Kidney glomerular epithelial cell (primary cell): ENCODE measurements at regions not wholly inside any gene's neighbourhood (a gene's known extent, or its start where the extent isn't known, plus 50 kb on each side); places are given as distances from the start of the nearest gene placed in this dataset.

Experiments used
- DNase-seq: peaks from one replicate; lab custom pipeline; 2025; lab: John Stamatoyannopoulos, UW

- no peak for DNase-seq
These were observed 104.8 kb upstream of the SIRPA start for GRCh38 chr20:1790386-1790785.

- DNase-seq: no peak
These were observed 107.2 kb upstream of the SIRPA start for GRCh38 chr20:1788044-1788443.

GRCh38 chr20:1786486-1786885, 108.7 kb upstream of the SIRPA start:
- no peak for DNase-seq

DNA sequence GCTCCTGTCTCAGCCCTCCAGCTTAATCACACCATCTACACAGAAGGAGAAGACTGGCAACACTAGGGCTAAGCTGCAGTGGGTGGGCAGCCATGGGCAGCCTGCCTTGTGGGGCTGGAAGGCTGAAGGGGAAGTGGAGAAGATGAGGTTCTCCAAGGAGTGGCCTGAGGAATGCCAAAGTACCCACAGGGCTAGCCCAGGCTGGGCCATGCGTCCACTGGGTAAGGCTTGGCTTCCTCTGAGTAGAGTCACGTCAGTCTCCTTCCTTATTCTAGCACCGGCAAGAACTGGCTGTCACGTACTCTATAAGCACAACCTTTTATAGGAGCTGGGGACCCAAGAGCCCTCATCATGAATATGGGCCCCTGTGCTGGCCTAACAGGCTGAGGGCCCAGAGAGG, 110.6 kb upstream of the SIRPA start:
- no peak for DNase-seq

GRCh38 chr20:1783245-1783644, 112.0 kb upstream of the SIRPA start:
- no peak for DNase-seq

DNA sequence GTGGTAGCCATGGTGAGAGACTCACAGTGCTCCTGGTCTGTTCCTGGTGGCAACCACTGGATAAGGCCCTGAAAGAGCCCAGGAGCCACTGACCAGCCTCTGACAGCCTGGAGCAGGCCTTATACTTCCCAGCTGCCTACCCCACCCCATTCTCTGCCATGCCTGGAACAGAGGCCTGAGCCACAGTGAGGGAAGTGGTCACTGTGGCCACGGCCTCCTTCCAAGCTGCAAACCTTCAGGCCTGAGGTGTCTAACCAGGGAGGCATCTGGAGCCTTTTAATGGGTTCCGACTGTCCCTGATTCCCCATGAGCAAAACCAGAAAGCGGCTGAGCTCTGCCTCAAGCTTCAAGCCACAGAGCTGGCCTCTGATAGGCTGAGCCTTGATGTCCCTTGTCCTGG, 113.0 kb upstream of the SIRPA start:
- DNase-seq: no peak

- no peak for DNase-seq
These were observed 115.6 kb upstream of the SIRPA start for GRCh38 chr20:1779567-1779966.

DNA sequence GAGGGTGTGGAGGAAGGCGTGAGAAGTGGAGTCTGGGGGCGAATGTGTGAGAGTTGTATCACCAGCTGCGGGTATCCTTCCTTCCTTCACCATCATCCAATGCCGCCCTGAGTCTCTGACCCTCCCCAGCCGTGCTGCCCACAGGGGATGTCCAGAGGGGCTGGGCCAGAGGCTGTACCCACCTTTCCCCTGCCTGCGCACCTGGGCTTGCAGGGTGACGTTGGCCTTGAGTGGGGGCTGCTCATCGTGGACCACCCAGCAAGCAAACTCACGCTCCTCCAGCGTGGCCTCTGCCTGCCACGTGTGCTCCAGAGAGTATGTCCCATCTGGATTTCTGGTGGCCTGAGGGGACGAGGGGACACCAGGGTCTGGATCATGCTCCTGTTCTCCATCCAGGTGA, 116.9 kb upstream of the SIRPA start:
- no peak for DNase-seq

- DNase-seq: no peak
These were observed 117.8 kb upstream of the SIRPA start for GRCh38 chr20:1777476-1777820.

- DNase-seq: peak; percentile 83
These were observed 118.3 kb upstream of the SIRPA start for GRCh38 chr20:1776681-1777475.

DNA sequence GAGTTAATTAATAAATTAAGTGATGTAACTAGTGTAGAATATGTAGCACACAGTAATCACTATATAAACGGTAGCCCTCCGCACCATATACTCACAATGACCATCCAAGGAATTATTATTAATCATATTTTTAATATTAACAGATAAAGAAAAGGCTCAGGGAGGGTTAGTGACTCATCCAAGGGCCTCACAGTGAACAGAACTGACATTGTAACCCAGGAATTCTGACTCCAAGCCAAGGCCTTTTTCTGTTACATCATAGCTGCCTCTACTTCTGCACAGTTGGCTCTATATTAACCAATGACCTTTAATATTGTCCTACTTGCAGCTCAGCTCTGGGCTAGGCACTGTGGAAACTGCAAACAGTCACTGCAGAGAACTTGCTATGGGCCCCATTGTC, 117.5 kb upstream of the SIRPG start:
- DNase-seq: peak; percentile 41

- no peak for DNase-seq
These were observed 116.9 kb upstream of the SIRPG start for GRCh38 chr20:1774479-1774878.

DNA sequence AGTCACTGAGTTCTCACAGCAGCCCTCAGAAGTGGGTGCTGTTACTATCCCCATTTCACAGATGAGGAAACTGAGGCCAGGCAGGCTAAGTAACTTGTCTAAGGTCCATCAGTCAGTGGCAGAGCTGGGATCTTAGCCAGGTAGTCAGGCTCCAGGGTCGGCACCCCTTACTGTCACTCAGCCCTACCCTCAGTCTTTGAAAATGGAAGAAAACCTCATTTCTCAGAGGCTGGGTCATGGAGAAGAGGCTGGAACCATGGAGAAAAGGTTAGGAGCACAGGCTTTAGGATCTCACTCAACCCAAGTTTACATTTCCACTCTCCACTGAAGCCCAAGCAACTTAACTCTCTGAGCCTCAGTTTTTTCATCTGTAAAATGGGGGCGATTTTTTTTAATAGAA, 116.2 kb upstream of the SIRPG start:
- DNase-seq: no peak

DNA sequence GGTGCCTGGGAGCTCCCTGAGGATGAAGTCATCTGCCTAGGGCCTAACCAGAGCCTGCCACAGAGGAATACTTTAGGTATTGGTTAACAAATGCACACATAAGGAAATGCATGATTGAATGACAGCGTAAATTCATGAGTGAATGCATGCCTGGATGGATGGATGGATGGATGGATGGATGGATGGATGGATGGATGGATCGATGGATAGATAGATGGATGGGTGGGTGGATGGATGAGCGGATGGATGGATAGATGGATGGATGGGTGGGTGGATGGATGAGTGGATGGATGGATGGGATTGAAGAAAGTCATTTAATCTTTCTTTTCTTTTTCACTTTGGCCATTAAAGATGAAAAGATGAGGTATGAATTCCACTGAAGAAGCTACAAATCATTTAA, 111.9 kb upstream of the SIRPG start:
- no peak for DNase-seq

DNA sequence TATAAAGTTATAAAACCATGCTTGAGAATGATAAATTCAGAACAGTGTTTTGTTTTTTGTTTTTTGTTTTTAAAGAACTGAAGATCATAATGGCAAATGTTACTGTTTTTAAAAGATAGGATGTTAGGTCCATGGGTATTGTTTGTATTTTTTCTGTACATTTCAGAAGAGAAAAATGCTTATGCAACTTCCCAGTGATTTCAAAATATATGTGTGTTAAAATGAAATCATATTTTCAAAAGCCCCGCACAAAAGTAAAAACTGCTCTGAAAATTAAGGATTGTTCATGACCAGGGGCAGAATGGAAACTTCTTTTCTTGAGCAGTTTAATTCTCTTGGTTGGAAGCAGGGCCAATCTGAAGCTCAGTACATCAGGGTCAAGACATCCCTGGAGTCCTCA, 109.2 kb upstream of the SIRPG start:
- no peak for DNase-seq

GRCh38 chr20:1764136-1765033, 106.8 kb upstream of the SIRPG start:
- DNase-seq: peak; percentile 53

- no peak for DNase-seq
These were observed 104.0 kb upstream of the SIRPG start for GRCh38 chr20:1761598-1761997.

DNA sequence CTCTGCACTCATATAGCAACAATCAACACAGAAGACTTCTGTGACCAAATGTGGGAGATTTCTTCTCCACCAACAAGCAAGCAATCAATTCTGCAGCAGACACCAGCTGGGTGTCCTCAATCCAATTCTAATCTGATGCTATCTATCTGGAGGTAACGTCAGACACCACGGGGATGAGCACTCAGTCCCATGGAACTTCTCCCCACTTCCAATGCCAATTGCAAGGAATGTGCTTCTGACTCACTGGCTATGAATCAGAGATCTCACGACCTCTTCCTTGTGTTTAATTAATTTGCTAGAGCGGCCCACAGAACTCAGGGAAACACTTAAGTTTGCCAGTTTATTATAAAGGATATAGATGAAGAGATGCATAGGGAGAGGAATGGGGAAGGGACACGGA, 103.5 kb upstream of the SIRPG start:
- DNase-seq: peak; percentile 53

DNA sequence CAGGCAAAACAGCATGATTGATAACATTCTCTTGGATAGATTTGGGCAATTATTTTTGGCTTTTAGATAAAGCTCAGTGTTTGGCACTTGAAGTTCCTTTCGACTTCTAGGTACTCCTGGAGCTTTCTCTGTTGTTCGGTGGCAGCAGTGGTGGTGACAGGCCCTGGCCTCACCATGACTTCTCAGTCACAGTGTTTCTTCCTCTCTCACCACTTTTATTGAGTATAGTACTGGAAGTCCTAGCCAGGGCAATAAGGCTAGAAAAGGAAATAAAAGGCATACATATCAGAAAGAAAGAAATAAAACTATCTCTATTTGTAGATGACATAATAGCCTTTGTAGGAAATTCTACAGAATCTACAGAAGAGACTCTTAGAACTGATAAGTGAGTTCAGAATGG, 101.2 kb upstream of the SIRPG start:
- DNase-seq: no peak

- DNase-seq: peak; percentile 2
These were observed 100.3 kb upstream of the SIRPG start for GRCh38 chr20:1757606-1758512.

- no peak for DNase-seq
These were observed 99.5 kb upstream of the SIRPG start for GRCh38 chr20:1757072-1757471.

DNA sequence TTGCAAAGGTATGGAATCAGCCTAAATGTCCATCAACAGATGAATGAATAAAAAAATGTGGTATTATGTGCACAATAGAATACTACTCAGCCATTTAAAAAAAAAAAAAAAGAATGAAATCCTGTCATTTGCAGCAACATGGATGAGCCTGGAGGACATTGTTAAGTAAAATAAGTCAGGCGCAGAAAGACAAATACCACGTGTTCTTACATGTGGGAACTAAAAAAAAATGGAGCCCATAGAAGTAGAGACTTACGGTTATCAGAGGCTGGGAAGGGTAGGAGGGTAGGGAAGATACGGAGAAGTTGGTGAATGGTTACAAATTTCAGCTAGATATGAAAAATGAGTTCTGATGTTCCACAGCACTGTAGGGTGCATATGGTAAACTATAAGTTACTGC, 97.2 kb upstream of the SIRPG start:
- no peak for DNase-seq
